B cell (primary cell): ENCODE measurements at regions not wholly inside any gene's neighbourhood (a gene's known extent, or its start where the extent isn't known, plus 50 kb on each side); places are given as distances from the start of the nearest gene placed in this dataset.

ENCODE experiments used
- CTCF ChIP-seq: fragments of 200-600 bp; IDR thresholded peaks from one replicate; pipeline ENCODE4 v1.8.0; 2022; ENCODE audit warnings: antibody characterized with exemption, mild to moderate bottlenecking
- EZH2 ChIP-seq: IDR thresholded peaks from 2 replicates; pipeline ENCODE4 v1.6.1; 2012; ENCODE audit warnings: borderline replicate concordance, low read depth, mild to moderate bottlenecking, moderate library complexity, low read length; ENCODE audit not compliant: insufficient read depth, poor library complexity, severe bottlenecking

- TF ChIP-seq CTCF, result no peak
- no peak for TF ChIP-seq EZH2
Measured at GRCh38 chr14:45819107-45819506, 566.1 kb upstream of the MIS18BP1 start.
